NT2/D1 (cell line): ENCODE measurements at regions not wholly inside any gene's neighbourhood (a gene's known extent, or its start where the extent isn't known, plus 50 kb on each side); places are given as distances from the start of the nearest gene placed in this dataset.

Experiments
- DNase-seq: peaks from one replicate; pipeline ENCODE4 v3.0.0-alpha.2; 2011; ENCODE audit warnings: low read depth, low spot score
- H3K27me3 ChIP-seq: 2 replicates; pipeline ENCODE4 v1.6.0; 2011; ENCODE audit warnings: mild to moderate bottlenecking; ENCODE audit not compliant: insufficient read length, insufficient read depth
- H3K36me3 ChIP-seq: 2 replicates; pipeline ENCODE4 v1.6.1; 2011; ENCODE audit warnings: mild to moderate bottlenecking, low read length, mixed read lengths; ENCODE audit not compliant: insufficient read depth, insufficient read length
- H3K4me1 ChIP-seq: 2 replicates; pipeline ENCODE4 v1.5.1; 2011; ENCODE audit not compliant: insufficient read depth, insufficient read length
- H3K4me3 ChIP-seq: 2 replicates; pipeline ENCODE4 v1.5.1; 2011; ENCODE audit warnings: low read depth; ENCODE audit not compliant: insufficient read length
- H3K9ac ChIP-seq: 2 replicates; pipeline ENCODE4 v1.6.0; 2011; ENCODE audit warnings: low read depth; ENCODE audit not compliant: insufficient read length
- H3K9me3 ChIP-seq: 2 replicates; pipeline ENCODE4 v1.5.1; 2011; ENCODE audit warnings: mild to moderate bottlenecking, low read length; ENCODE audit not compliant: insufficient read depth
- SUZ12 ChIP-seq: IDR thresholded peaks from 2 replicates; pipeline ENCODE4 v1.6.1; 2011; ENCODE audit not compliant: insufficient read length, insufficient read depth; ENCODE audit errors: extremely low read depth
- YY1 ChIP-seq: IDR thresholded peaks from 2 replicates; pipeline ENCODE4 v1.6.1; 2011; ENCODE audit not compliant: insufficient read length, insufficient read depth
- ZNF274 ChIP-seq: IDR thresholded peaks from 2 replicates; pipeline ENCODE4 v1.6.1; 2011; ENCODE audit warnings: mild to moderate bottlenecking, low read depth, low read length

DNA sequence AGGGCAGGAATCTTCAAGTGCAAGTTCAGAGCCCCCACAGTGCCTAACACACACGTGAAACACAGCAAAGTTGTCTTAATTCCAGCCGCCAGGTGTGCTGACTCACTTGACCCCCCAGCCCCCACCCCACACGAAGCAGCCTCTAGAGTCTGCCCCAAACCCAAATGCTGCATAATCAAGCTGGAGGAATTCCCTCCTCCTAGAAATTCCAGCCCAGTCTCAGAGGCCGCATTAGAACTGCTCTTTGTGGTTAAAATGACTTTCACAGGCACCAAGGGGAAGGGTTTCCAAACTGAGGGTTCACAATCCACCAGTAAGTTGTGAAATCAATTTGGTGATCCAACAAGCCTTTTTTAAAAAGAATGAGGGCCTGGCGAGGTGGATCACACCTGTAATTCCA, 67.0 kb upstream of the PLXNA4 start:
- no peaks in the 10 kb centered on the region for H3K9me3 ChIP-seq
- peak; percentile 66 for DNase-seq
- no peak for TF ChIP-seq SUZ12
- TF ChIP-seq YY1, result no peak
- TF ChIP-seq ZNF274, result no peak

DNA sequence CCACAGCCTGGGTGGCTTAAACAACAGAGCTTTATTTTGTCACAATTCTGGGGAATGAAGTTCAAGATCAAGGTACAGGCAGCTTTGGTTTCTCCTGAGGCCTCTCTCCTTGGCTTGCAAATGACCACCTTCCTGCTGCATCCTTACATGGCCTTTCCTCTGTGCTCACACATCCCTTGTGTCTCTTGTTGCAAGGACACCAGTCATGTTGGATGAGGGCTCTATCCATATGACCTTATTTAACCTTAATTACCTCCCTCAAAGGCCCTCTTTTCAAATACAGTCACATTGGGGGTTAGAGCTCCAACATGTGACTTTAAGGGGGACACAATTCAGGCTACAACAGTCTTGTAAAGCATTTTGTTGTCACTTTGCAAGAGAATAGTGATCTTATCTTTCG, 65.0 kb upstream of the PLXNA4 start:
- H3K27me3 ChIP-seq, result no peaks in the 10 kb centered on the region
- no peak for DNase-seq

More for the DNA sequence above, 67.0 kb upstream of the PLXNA4 start:
- H3K9ac ChIP-seq, result no peak overlapping the region
- no peak overlapping the region for H3K4me3 ChIP-seq
- H3K27me3 ChIP-seq, result no peaks in the 10 kb centered on the region
- H3K4me1 ChIP-seq, result peaks cover 5% of the 10 kb centered on the region
- H3K36me3 ChIP-seq, result no peaks in the 10 kb centered on the region

DNA sequence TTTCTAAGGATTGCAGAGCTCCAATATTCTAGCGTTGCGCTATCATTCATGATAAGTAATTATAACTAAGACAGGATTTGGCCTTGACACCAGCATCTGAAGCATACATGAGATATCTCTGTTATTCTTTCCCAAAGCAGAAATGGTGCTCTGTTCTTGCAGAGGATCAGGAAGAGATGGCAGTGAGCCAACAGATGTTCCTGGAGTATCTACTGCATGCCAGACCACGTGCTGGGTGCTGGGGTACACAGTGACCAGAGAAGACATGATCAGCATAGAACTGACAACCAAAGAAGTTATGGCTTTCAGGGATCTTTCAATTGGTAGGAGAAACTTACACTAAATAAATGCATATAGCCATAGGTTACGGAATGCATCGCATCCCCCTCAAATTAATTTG, 63.7 kb upstream of the PLXNA4 start:
- Histone ChIP-seq H3K9ac (no peak overlapping the region), H3K9me3 (no peaks in the 10 kb centered on the region), H3K4me3 (no peak overlapping the region), H3K36me3 (no peaks in the 10 kb centered on the region), H3K27me3 (no peaks in the 10 kb centered on the region), H3K4me1 (peaks cover 9% of the 10 kb centered on the region)
- TF ChIP-seq SUZ12, result no peak
- TF ChIP-seq ZNF274, result no peak
- no peak for TF ChIP-seq YY1
- no peak for DNase-seq

More for the DNA sequence above, 65.0 kb upstream of the PLXNA4 start:
- H3K4me1 ChIP-seq, result peaks cover 5% of the 10 kb centered on the region
- no peak overlapping the region for H3K4me3 ChIP-seq
- H3K36me3 ChIP-seq, result no peaks in the 10 kb centered on the region
- no peaks in the 10 kb centered on the region for H3K9me3 ChIP-seq
- TF ChIP-seq ZNF274, result no peak
- TF ChIP-seq SUZ12, result no peak
- no peak for TF ChIP-seq YY1
- no peak overlapping the region for H3K9ac ChIP-seq

DNA sequence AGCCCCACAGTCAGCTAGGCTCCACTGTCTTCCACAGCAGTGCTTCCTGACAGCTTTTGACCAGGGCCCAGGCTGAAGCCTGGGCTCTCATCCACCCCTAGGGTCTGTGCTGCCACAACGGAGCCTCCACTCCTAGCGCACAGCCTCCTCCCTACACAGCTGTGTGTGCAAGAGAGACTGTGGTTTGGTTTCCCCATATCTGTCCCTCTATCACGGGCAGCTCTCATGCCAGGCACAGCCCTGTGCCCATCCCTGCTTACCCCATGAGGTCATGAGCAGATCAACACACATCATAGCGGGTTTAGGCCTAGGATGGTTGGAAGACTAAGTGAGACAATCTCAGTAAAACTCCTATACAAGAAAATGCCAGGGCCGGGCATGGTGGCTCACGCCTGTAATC, 61.7 kb upstream of the PLXNA4 start:
- H3K27me3 ChIP-seq, result no peaks in the 10 kb centered on the region
- H3K36me3 ChIP-seq, result no peaks in the 10 kb centered on the region
- no peak for TF ChIP-seq ZNF274
- TF ChIP-seq YY1, result no peak
- TF ChIP-seq SUZ12, result no peak
- DNase-seq, result no peak
- H3K4me1 ChIP-seq, result peaks cover 10% of the 10 kb centered on the region
- no peak overlapping the region for H3K9ac ChIP-seq
- no peak overlapping the region for H3K4me3 ChIP-seq
- no peaks in the 10 kb centered on the region for H3K9me3 ChIP-seq

DNA sequence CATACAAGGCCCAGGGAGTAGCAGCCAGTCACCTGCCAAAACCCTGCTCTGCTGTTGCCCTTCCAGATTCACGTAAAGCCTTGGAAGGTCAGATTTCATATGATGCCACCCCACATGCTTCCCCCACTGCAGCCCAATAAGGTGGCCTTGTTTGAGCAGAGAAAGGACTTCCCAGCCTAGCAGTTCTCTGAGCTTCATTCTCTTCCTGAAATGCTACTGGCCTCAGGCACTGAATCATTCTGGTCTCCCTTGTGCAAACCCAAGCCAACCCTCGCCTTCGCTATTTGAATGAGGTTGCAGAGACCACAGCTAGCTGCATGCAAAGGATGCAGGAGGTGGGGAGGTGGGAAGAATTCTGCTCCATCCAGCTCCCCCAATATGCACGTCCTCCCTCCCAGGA, 60.3 kb upstream of the PLXNA4 start:
- no peaks in the 10 kb centered on the region for H3K27me3 ChIP-seq
- H3K9ac ChIP-seq, result no peak overlapping the region
- no peaks in the 10 kb centered on the region for H3K9me3 ChIP-seq
- no peaks in the 10 kb centered on the region for H3K36me3 ChIP-seq
- peaks cover 10% of the 10 kb centered on the region for H3K4me1 ChIP-seq
- no peak overlapping the region for H3K4me3 ChIP-seq
- TF ChIP-seq ZNF274 (no peak), YY1 (no peak), SUZ12 (no peak)
- no peak for DNase-seq

DNA sequence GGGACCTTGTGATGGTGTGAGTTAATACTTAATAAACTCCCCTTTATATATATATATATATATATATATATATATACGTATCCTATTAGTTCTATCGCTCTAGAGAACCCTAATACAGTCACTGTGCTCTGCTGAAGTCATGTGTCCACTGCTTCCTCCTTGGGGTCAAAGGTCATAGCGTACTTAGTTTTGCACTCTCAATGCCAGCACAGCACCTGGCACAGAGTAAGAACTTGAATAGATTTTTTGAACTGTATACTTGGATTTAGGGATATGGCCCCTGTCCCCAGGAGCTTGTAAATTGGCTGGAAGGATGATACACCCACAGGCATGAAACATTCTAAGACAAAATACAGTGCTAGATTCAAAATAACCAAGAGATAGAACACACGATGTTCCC, 58.9 kb upstream of the PLXNA4 start:
- H3K9me3 ChIP-seq, result no peaks in the 10 kb centered on the region
- H3K9ac ChIP-seq, result no peak overlapping the region
- no peak overlapping the region for H3K4me3 ChIP-seq
- DNase-seq, result no peak
- no peaks in the 10 kb centered on the region for H3K36me3 ChIP-seq
- TF ChIP-seq YY1 (no peak), ZNF274 (no peak), SUZ12 (no peak)
- H3K27me3 ChIP-seq, result no peaks in the 10 kb centered on the region
- H3K4me1 ChIP-seq, result peaks cover 10% of the 10 kb centered on the region

DNA sequence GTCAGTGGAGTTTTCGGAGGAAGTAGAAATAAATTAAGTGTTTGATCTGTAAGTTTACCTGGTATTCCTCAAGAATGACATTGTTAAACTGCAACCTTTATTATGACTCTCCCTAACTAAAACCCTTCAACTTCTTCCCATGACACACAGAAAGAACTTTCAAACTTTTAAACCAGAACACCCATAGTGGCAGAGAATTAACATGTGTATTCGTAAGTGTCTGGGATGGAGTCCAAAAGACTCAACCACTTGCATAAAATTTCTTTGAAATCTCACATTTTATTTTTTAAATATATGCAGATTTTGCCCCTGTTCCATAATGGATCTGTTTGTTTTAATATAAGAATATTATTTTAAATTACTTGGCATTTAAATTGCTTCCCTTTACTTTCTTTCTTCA, 54.6 kb upstream of the PLXNA4 start:
- Histone ChIP-seq H3K36me3 (no peaks in the 10 kb centered on the region), H3K4me1 (peaks cover 4% of the 10 kb centered on the region), H3K9me3 (no peaks in the 10 kb centered on the region), H3K9ac (no peak overlapping the region), H3K27me3 (no peaks in the 10 kb centered on the region), H3K4me3 (no peak overlapping the region)
- TF ChIP-seq ZNF274, result no peak
- TF ChIP-seq SUZ12, result no peak
- no peak for TF ChIP-seq YY1
- no peak for DNase-seq
